PC-9 (cell line): ENCODE measurements at regions not wholly inside any gene's neighbourhood (a gene's known extent, or its start where the extent isn't known, plus 50 kb on each side); places are given as distances from the start of the nearest gene placed in this dataset.

Experiments
- BruUV-seq: library from RNA; stranded (reverse); fragments of 400-500 nt; replicated peaks from 2 replicates; lab custom pipeline; 2021; lab: Mats Ljungman, UMichigan
- CTCF ChIA-PET: fragments of 300-600 bp; sonication (Branson Sonifier 250); formaldehyde crosslinking; loops from one replicate; lab custom pipeline; 2022; ENCODE audit warnings: antibody characterized with exemption; lab: Charles Lee
- POLR2A ChIA-PET: fragments of 300-600 bp; sonication (Branson Sonifier 250); formaldehyde crosslinking; loops from one replicate; lab custom pipeline; 2022; ENCODE audit warnings: antibody characterized with exemption; ENCODE audit not compliant: unreplicated experiment; lab: Charles Lee
- DNase-seq, 2 experiments: peaks; one replicate each; pipeline versions ENCODE4 v3.0.0 to v3.0.0-alpha.2; 2015 to 2022; ENCODE audit warnings: mixed read lengths in 1 of 2
- H2AFZ ChIP-seq: fragments of 200-600 bp; sonication (generic); 2 replicates; pipeline ENCODE4 v1.8.1; 2017; ENCODE audit warnings: antibody characterized with exemption
- H3F3A ChIP-seq: fragments of 200-600 bp; sonication (generic); 2 replicates; pipeline ENCODE4 v1.8.1; 2017; ENCODE audit warnings: antibody characterized with exemption, mild to moderate bottlenecking, low read depth; ENCODE audit not compliant: insufficient read depth
- H3K27ac ChIP-seq: fragments of 200-600 bp; sonication (generic); 2 replicates; pipeline ENCODE4 v1.6.1; 2016; ENCODE audit warnings: mixed run types
- H3K27me3 ChIP-seq: fragments of 200-600 bp; sonication (generic); 2 replicates; pipeline ENCODE4 v1.6.1; 2016; ENCODE audit warnings: low read depth, mixed run types; ENCODE audit not compliant: insufficient read depth
- H3K36me3 ChIP-seq: fragments of 200-600 bp; sonication (generic); 2 replicates; pipeline ENCODE4 v1.6.1; 2016; ENCODE audit warnings: low read depth, mixed run types
- H3K4me1 ChIP-seq: fragments of 200-600 bp; sonication (generic); replicated peaks from 2 replicates; pipeline ENCODE4 v1.6.1; 2016; ENCODE audit warnings: mixed run types; ENCODE audit not compliant: insufficient read depth
- H3K4me2 ChIP-seq: fragments of 200-600 bp; sonication (generic); 2 replicates; pipeline ENCODE4 v1.6.1; 2017; ENCODE audit warnings: mixed run types
- H3K4me3 ChIP-seq: fragments of 200-600 bp; sonication (generic); 2 replicates; pipeline ENCODE4 v1.6.1; 2016; ENCODE audit warnings: mixed run types
- H3K79me2 ChIP-seq: fragments of 200-600 bp; sonication (generic); 2 replicates; pipeline ENCODE4 v1.6.1; 2017; ENCODE audit warnings: low read depth, mixed run types
- H3K9me2 ChIP-seq: fragments of 200-600 bp; sonication (generic); 2 replicates; pipeline ENCODE4 v1.8.1; 2017; ENCODE audit warnings: mild to moderate bottlenecking; ENCODE audit not compliant: insufficient read depth
- H3K9me3 ChIP-seq: fragments of 200-600 bp; sonication (generic); 2 replicates; pipeline ENCODE4 v1.8.1; 2016; ENCODE audit warnings: low read depth; ENCODE audit not compliant: insufficient read depth
- H4K20me1 ChIP-seq: fragments of 200-600 bp; sonication (generic); 2 replicates; pipeline ENCODE4 v1.8.1; 2017; ENCODE audit not compliant: insufficient read depth
- EZH2 ChIP-seq: fragments of 200-600 bp; sonication (generic); IDR thresholded peaks from 2 replicates; pipeline ENCODE4 v1.8.0; 2017; ENCODE audit warnings: antibody characterized with exemption, low read depth
- intact Hi-C: fragments of 100-400 bp; cut with micrococcal nuclease; formaldehyde crosslinking; loops from one replicate; pipeline ENCODE4 v1.10.0; 2022; ENCODE audit not compliant: unreplicated experiment
- TF ChIP-seq, protein P1 (sequence below): fragments of 200-600 bp; sonication (generic); conservative IDR thresholded peaks from 2 replicates; pipeline ENCODE4 v1.6.1; 2017; ENCODE audit warnings: mixed run types, antibody characterized with exemption, mild to moderate bottlenecking, moderate library complexity

DNA sequence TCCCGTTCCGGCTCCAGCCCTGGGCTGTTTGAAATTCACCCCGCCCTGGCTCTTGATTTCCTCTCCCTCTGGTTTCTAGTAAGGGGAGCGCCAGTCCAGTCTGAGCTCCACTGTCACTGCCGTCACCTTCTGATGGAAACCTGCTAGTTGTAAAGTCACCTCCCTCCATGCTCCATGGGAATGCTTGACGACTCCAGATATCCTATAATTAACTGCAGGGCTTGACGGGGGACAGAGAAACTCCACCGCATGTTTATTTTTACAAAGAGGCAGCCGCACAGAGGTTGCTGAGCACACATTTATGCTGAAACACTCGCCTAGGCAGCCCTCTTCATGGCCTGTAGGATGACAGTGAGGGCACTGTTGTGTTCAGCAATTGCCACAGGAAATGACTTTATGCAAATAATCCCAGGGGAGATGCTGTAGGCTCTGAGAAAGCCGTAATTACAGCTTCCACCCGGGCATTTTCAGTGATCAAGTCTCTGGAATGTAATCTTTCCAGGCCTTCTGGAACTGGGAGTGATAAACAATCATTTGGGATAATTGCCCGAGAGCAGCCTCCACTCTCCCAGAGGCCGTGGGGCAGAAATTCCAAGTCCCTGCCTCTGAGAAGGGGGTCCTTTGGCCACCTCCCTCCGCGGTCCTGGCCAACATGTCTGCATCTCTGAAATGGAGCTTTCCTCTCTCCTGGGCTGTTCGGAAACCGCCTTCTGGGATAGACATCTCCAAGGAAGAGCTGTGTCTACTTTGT lies 300.5 kb downstream of the KLF6 start:
- ChIA-PET CTCF (no interaction called here), POLR2A (no interaction called here)
- Histone ChIP-seq H3K9me3 (no peaks in the 10 kb centered on the region), H3K4me1 (peaks cover 30% of the 10 kb centered on the region), H3K4me3 (no peak overlapping the region), H2AFZ (no peak overlapping the region), H3F3A (peaks cover 20% of the 10 kb centered on the region), H3K36me3 (no peaks in the 10 kb centered on the region), H4K20me1 (no peaks in the 10 kb centered on the region), H3K27me3 (no peaks in the 10 kb centered on the region), H3K4me2 (no peak overlapping the region), H3K9me2 (no peaks in the 10 kb centered on the region), H3K79me2 (no peaks in the 10 kb centered on the region), H3K27ac (no peak overlapping the region)
- no peak for DNase-seq
- intact Hi-C loops = no loop called here
- BruUV-seq = no TSS peak
- TF ChIP-seq EZH2 = no peak
- TF ChIP-seq, protein P1, sequence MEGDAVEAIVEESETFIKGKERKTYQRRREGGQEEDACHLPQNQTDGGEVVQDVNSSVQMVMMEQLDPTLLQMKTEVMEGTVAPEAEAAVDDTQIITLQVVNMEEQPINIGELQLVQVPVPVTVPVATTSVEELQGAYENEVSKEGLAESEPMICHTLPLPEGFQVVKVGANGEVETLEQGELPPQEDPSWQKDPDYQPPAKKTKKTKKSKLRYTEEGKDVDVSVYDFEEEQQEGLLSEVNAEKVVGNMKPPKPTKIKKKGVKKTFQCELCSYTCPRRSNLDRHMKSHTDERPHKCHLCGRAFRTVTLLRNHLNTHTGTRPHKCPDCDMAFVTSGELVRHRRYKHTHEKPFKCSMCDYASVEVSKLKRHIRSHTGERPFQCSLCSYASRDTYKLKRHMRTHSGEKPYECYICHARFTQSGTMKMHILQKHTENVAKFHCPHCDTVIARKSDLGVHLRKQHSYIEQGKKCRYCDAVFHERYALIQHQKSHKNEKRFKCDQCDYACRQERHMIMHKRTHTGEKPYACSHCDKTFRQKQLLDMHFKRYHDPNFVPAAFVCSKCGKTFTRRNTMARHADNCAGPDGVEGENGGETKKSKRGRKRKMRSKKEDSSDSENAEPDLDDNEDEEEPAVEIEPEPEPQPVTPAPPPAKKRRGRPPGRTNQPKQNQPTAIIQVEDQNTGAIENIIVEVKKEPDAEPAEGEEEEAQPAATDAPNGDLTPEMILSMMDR = no peak

DNA sequence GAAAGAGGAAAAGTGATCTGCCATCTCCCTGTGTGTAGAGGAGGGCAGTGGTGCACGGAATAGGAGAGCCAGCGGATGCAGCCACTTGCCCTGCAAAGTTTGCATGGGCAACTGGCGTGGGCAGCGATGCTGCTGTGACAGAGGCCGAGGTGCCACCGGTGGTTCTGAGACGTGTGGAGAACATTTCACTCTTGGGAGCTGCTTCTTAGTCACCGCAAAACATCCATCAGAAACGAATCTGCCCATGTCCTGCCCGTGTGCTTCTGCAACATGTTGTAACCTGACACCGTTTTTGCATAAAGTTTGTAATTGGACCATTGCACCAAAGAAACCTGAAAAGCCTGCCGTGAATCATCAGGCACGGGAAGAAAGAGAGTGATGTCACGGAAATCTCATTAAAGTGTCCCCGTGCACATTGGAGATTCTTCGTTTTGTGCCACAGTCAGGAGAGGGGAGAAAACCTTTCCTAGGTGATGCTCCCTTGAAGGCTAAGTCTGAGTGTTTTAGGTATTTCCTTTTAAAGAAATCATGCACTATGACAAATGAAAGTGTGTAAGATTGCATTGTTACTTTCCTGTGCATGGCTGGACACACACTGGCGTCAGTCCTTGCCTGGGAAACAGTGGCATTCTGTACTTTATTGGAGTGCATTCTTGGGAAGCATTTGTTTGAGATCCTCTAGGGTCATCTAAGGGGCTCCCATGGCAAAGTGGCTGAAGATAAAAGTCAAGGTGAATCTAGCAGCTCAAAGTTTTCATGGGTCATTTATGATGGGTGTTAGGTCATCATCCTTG lies 302.6 kb downstream of the KLF6 start:
- Histone ChIP-seq H4K20me1 (no peaks in the 10 kb centered on the region), H3K36me3 (no peaks in the 10 kb centered on the region), H3K79me2 (no peaks in the 10 kb centered on the region), H3K27ac (peak overlapping the region; percentile 60), H3K27me3 (no peaks in the 10 kb centered on the region), H2AFZ (no peak overlapping the region), H3K4me1 (peaks cover 43% of the 10 kb centered on the region), H3K4me3 (peak overlapping the region; percentile 21; the same call in 1 of the 2 replicates), H3K9me2 (no peaks in the 10 kb centered on the region), H3K4me2 (peak overlapping the region; percentile 68), H3K9me3 (no peaks in the 10 kb centered on the region), H3F3A (peaks cover 27% of the 10 kb centered on the region)
- TF ChIP-seq, protein P1 = no peak
- TF ChIP-seq EZH2 = no peak
- BruUV-seq = TSS peak; percentile 94
- peak; percentile 72 to 91 for DNase-seq
- intact Hi-C loops = no loop called here
- POLR2A ChIA-PET = interaction anchor here (0.7 kb wide), 1 partner anchor 30 kb away, joined by 6 read pairs; no protein-coding TSS in a partner anchor
- CTCF ChIA-PET = interaction anchor here (0.6 kb wide), 1 partner anchor 1207 kb away, joined by 3 read pairs; no protein-coding TSS in a partner anchor

DNA sequence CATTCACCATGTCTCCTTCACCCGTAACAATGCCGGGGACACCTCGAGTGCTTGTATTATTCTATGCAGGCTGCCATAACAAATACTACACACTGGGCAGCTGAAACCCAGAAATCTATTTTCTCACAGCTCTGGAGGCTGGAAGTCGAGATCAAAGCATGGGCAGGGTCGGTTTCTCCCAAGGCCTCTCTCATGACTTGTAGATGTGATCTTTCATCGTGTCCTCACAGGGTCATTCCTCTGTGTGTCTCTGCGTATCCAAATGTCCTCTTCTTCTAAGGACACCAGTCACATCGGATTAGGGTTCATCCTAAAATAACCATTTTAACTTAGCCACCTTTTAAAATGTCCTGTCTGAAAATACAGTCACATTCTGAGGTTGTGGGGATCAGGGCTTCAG lies 303.5 kb downstream of the KLF6 start:
- H4K20me1 ChIP-seq = no peaks in the 10 kb centered on the region
- no peaks in the 10 kb centered on the region for H3K79me2 ChIP-seq
- no peak overlapping the region for H3K4me3 ChIP-seq
- no peaks in the 10 kb centered on the region for H3K27me3 ChIP-seq
- no peaks in the 10 kb centered on the region for H3K9me3 ChIP-seq
- no peaks in the 10 kb centered on the region for H3K9me2 ChIP-seq
- CTCF ChIA-PET = no interaction called here
- DNase-seq = no peak
- no peaks in the 10 kb centered on the region for H3K36me3 ChIP-seq
- peak overlapping the region; percentile 68 for H3K4me2 ChIP-seq
- intact Hi-C loops = no loop called here
- TF ChIP-seq, protein P1 = no peak
- TF ChIP-seq EZH2 = no peak
- POLR2A ChIA-PET = no interaction called here
- peaks cover 44% of the 10 kb centered on the region for H3K4me1 ChIP-seq
- no peak overlapping the region for H2AFZ ChIP-seq
- no TSS peak for BruUV-seq
- peak overlapping the region; percentile 60 for H3K27ac ChIP-seq
- peaks cover 30% of the 10 kb centered on the region for H3F3A ChIP-seq
